HG03354 (cell line): ENCODE measurements at regions not wholly inside any gene's neighbourhood (a gene's known extent, or its start where the extent isn't known, plus 50 kb on each side); places are given as distances from the start of the nearest gene placed in this dataset.

ENCODE experiments used
- ATAC-seq: cut with Tn5 transposase; IDR thresholded peaks from one replicate; pipeline ENCODE4 v1.9.1; 2021; ENCODE audit warnings: mild to moderate bottlenecking; ENCODE audit not compliant: unreplicated experiment, poor library complexity, severe bottlenecking

DNA sequence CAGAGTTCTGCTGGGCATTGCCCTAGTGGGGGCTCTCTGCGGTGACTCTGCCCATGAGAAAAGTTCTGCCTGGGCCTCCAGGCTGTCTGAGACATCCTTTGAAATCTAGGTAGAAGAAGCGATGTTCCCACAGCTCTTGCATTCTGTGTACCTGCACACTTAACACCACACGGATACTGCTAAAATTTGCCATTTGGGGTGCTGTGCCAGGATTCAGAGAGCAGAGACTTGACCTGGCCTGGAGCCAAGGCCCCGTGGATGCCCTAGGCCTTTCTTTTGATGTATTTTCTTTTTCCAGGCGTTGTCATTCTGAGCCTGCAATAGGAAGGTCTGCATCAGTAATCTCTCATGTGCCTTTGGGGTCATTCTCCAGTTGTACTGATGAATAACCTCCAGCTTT is 89.3 kb upstream of the IL12B start:
- ATAC-seq, result no peak

DNA sequence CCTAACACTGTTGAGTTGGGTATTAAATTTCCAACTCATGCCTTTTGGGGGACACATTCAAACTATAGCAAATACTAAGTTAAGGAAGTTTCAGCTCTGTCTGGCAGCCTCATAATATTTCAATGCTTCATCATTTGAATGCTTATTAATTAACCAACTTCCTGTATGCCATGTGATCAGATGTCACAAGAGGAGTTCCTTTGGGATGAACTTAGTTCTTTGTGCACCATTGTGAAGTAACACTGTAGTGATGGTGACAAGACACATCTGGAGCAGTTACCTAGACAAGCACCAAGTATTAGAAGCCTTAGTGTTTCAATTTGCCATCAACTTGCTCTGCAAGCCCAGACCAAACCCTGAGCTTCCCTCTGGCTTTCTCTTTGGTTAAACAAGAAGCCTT is 90.7 kb upstream of the IL12B start:
- no peak for ATAC-seq

DNA sequence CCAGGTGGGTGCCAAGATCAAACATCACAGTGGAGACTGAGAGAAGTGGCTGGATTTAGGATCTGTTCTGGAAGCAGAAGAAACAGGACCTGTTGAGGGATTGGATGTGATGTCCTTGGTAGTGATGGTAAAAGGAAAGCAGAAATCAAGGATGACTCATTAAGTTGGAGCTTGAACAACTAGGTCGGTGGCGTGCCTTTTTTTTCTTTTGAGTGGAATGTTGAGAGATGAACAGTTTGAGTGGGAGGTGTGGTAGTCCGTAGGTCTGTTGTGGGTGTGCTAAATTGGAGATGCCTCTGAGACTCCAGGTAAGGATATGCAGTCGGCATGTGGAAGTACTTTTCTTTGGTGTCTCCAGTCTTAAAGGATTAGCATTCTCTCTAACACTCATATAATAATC is 92.1 kb upstream of the IL12B start:
- no peak for ATAC-seq

DNA sequence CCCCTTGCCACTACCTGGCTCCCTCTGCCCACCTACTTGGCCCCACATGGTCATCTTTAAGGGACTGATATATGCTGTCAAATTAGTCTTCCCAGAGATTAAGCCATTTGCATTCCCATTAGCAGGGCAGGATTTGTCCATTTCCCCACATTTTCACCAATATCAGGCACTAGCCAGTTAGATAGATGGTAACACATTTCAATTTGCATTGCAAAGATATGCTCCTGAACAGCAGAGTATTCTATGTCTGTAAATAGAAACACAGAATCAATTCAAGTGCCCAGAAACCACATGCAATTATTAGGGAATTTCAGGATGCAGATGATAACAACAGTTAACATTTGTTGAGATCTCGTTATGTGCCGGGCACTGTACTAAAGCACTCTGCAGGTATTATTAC is 92.6 kb upstream of the IL12B start:
- ATAC-seq, result no peak

DNA sequence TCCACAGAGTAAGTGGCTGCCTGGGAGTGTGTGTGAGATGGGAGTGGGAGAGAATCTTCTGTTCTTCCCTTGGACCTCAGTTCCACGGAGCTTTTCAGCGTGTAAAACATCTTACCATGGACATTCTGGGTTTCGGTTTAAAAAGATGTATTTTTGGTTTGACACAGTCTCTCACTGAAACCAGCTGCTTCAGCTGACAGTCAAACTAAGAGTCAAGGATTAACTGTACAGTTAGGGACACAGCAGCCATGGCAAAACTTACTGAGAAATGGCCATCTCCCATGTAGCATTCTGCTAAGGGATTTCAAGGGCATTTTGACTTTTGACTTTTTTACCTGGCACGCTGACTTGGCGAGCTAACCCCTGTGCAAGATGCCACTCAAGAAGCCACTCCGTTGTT is 93.8 kb upstream of the IL12B start:
- ATAC-seq, result no peak

DNA sequence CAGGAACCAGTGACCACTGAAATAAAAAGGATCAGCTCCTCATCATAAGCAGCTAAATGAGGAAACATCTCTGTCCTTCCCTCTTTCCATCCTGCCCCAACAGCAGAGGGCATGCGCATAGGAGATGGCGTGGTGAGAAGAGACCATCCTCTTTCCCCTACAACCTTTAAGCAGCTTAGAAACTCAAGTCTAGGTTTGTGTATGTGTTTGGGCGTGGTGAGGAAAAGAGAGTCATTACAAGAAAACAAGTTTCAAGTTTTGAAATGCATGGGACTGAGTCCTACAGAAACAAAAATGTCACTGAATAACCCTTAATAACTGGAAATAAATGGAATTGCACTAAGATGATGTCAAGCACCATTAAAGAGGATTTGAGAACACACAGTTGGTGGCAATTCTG is 96.4 kb upstream of the IL12B start:
- no peak for ATAC-seq

DNA sequence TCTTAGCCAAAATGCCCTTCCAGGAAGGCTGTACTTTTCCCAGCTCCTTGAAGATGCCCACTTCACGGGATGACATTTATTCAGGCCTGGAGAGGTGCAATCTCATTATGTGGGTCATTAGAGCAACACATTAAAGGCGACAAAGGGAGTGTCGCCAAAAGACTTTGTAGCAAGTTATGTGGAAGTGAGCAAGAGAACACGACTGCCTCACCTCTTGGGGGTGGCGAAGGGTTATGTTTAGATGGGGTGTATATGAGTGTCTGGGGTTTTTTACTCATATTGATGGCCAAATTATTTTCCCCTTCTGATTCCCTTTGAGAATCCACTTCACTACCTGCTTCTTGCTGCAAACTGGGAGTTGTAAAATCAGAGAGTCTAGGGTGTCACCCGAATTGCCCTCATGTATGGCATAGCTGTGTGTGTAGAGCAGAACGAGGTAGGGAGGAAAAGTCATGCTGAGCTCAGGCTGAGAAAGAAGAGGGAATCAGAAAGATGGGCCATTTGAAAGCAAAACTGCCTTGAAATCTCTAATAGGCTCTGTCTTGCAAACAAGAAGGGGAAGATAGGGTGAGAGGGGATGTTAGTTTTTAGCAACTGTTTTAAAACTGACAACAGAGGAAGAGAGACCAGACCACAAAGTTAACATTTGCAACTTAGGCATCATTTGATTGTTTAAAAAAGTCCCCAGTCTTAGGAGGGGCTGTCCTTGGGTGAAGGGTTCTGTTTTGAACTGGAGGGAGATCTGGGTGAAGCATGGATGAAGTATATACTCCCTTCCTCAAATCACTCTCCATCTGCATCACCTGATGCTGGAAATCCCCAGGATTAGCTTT is 97.1 kb upstream of the IL12B start:
- ATAC-seq, result peak; percentile 71

DNA sequence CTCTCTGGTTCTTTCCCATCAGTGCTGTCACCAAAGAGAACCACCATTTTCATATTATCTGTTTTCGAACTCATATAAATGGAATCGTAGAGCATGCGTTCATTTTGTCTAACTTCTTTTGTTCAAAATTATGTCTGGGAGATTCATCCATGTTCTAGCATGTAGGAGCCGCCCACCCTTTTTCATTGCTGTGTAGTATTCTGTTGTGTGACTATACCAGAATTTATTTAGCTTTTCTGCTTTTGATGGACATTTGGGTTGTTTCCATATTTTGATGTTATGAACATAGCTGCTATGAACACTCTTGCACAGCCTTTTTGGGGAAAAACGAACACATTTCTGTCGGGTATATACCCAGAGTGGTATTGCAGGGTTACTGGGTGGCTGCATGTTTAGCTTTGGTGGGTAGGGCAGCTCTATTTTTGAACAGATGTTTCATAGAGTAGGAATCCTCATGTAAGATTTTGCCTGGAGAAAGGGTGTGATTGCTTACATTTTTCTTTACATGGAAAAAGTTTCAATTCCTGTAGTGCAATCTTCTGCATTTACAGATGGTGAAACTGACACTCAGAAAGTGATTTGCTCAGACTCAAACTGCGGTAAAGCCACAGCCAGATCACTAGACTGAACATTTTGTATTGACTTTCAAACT is 100.2 kb upstream of the IL12B start:
- no peak for ATAC-seq

DNA sequence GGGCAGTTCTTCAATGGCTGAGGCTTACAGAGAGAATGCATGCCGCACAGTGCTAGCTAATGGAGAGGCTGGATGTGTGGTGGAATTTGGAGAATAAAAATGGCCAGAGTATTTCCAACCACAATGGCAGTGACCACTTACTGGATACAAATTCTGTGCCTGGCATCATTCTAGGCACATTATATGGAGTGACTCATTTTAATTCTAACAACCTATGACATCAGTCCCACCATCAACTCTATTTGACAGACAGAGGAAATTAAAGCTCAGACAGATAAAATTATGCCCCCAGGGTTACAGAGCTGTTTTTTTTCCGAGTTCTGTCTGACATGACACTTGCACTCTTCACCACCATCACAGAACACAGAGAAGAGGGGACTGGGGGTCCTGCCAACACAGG is 105.6 kb upstream of the IL12B start:
- no peak for ATAC-seq

DNA sequence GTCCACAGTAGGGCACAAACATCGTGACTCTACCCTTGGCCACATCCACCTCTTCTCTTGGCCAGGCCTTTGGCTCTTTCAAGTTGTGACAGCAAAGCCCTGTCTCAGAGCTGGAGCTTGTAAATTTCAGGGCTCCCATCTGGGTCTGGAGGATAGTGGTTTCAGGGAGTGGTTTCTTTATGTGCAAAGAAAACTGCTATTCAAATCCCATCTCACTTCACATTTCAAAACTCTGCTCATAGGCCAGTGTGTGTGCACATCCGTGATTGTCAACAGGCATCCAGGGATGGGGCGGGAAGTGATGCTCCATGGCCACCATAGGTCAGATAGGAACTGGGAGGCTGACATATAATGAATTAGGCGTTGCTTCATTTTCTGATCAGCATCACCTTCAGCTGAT is 107.8 kb upstream of the IL12B start:
- ATAC-seq, result no peak

DNA sequence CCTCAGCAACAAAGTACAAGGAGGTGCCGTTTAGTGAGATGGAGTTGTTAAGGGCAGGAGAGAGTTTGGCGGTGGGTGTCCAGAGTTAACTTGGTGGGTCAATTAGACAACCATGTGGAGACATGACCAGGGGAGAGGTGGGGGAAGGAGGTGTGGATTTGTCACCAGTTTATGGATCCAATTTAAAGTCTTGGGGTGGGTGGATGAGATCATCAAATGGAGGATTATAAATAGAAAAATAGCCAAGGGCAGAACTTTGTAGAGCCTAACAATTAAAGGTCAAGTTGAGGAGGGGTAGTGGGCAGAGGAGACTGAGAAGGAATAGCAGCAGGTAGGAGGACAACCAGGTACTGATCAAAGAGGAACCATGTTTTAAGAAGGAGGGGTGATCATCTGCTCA is 108.7 kb upstream of the IL12B start:
- no peak for ATAC-seq

DNA sequence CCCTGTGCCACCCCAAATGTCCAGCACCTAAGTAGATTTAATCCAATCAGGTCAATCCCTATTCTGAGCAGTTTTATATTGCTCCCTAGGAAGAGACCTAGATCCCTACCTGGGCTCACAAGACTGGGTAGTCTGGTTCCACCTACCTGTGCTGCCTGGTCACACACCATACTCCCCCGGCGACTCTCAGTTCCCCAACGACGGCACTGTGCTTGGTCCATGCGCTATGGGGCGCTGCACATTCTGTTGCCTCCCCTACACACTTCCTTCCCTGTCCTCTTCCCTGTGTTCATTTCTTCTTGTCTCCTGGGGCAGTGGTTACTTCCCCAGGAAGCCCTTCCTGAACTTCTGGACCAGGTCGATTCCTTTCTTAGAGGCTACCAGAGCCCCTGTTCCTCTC is 109.9 kb upstream of the IL12B start:
- ATAC-seq, result peak; percentile 45

DNA sequence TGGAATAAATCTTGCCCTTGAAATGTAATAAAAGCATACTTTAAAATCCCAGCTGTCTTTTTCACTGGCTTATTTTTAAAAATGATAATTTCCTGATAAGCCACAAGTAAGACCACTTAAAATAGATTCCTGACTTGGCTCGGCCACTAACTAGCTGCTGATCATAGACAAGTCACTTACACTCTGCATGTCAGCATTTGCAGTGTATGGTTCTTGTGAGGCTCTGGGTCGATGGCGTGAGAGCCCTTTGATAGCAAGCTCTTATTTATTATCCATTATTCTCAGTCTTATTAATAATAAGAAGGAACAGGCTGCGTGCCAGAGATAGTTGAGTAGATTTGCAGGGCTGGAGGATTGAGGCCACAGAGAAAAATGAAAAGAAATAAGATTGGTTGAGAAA is 110.7 kb upstream of the IL12B start:
- ATAC-seq, result no peak

DNA sequence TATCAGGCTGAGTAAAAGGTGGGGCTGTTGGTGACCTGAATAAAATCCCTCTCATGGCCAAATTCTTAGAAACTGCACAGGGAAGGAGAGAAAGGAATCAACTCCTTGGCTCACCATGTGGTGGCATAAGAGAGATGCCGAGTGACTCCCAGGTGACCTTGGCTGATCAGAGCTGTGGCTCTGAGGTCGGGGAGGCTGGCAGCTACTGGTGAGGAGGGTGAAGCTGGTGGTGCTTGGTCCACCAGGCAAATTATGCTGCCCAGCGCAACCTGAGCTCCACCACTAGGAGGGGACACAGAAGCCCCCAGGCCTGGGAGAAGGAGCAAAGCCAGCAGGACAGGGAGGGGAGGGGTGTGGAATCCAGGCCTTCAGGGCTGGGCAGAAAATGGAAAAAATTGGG is 111.2 kb upstream of the IL12B start:
- ATAC-seq, result no peak

DNA sequence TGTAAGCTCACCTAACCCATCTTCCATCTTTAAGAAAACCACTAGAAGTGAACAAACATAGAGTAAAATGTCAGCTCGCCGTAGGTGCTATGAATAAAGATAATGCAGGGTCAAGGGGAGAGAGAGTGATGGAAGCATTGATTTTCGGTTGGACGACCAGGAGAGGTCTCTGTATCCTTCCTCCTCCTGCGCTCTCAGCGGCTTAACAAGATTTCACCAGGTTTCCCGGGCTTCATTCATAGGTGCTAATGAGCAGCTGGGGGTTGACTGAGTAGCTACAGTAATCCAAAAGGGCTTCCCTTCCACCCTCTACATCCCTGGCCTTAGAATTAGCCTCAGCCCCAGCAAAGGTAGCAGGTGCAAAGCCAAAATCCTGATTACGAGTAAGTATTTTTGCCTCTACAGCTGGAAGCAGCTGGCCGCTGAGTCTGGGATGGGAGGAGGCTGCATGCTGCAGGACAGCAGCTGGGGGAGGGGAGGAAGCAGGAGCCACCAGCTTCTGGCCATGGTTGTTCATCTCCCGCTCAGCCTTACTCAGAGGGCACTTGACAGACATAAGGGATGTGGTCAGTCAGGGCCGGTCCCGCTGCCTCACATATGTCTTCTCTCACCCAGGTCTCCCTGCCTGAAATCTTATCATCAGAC is 112.0 kb upstream of the IL12B start:
- ATAC-seq, result no peak

DNA sequence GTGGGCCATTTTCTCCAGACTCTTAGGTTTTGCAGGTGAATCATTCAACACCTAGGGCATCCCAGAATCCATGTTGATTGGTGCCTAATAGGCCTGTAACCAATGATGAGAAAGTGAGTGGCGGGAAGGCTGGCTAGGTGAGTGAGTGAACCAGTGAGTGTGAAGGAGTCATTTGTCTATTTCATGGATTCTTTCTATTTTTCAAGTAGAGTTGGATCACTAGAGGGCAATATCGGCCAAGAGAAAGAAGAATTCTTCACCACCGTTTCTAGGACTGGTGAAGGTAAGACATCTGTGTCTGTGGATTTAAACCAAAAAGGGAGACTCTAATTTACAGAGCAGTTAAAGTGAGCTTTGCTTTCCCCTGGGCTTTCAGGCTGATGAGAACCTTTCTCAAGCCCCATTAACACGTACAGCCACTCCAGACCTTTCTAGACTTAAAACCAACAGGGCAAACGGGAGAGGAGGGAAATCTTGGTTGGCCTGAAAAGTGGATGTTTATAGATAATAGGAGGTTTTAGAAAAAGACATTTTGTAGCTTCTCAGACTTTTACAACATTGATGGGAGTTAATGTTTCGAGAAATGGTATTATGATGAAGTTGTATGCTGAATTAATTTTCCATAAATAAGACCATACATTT is 114.3 kb upstream of the IL12B start:
- ATAC-seq, result peak; percentile 60

DNA sequence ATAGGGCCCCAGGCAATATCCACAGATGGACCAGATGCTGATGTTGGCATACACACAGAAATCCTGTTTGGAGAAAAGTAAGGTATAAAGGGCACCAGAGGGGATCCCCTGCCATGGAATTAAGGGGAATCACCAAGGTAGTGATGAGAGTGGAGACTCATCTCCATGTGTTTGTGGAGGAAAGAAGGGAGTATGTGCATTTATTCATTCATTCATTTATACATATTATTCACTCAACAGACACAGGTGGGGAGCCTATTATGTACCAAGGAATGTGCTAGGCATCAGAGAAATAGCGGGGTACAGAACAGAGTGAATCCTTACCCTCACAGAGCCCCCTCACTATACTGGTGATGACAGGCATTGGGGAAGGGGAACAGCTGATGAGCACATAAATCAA is 116.8 kb upstream of the IL12B start:
- no peak for ATAC-seq

DNA sequence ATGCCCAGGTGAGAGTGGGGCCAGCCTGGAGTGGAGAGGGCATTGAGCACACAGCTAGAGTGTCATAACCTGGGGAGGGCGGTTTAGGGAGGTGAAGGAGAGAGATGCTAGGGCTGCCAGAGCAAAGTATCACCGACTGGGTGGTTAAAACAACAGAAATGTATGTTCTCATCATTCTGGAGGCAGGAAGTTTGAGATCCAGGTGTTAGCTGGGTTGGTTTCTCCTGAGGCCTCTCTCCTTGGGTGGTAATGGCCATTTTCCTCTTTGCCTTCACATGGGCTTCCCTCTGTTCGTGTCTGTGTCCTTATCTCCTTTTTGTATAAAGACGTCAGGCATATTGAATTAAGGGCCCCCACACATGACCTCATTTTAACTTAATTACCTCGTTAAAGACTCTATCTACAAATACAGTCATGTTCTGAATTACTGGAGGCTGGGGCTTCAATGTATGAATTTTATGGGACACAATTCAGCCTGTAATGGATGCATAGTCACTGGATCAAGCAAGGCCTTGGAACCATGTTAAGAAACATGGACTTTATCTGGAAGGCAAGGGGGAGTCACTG is 118.6 kb upstream of the IL12B start:
- no peak for ATAC-seq

DNA sequence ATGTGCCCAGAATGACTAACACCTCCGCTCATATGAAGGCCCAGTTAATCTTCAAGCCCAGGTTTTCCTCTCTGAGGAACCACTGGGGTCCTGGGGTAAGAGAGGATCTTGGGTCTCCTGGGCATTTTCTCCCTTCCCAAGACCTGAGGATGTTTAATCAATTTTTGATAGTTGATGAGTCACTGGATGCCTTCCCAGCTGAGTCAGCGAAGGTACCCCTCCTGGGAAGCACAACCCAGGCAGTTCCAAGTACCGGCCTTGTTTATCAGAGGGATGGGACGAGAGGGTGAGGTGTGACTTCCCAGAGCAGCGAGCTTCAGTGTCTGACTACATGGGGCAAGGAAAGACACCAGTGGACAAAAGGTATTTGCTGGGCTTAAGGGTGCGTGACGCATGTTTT is 119.6 kb upstream of the IL12B start:
- no peak for ATAC-seq

DNA sequence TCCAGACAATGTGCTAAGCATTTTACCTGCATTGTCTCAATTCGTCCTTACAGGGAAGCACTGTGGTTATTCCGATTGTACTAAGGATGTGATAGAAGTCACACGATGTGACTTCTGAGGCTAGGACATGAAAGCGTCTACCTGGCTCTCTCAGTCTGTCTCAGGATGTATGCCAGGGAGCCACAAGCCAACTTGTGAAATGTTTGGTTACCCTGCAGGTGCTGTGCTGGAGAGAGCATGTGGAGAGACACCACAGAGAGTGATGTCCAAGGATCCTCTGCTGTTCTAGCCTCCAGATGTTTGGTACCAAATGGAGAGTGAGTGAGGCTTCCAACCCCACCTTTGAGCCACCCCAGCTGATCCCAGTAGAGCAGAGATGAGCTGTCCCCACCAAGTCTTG is 120.1 kb upstream of the IL12B start:
- no peak for ATAC-seq
